Coronary artery (tissue), 2 donors: ENCODE measurements at regions not wholly inside any gene's neighbourhood (a gene's known extent, or its start where the extent isn't known, plus 50 kb on each side); places are given as distances from the start of the nearest gene placed in this dataset.

ENCODE experiments used
- DNase-seq: peaks from one replicate; pipeline ENCODE4 v3.0.0-alpha.2; 2017; ENCODE audit warnings: low spot score
- H3K27ac ChIP-seq, 2 donors: fragments of 200-600 bp; sonication (generic); one replicate each; pipeline ENCODE4 v1.5.1; 2016 to 2019
- H3K4me3 ChIP-seq: fragments of 200-600 bp; sonication (generic); 2 replicates; pipeline ENCODE4 v1.5.1; 2016; ENCODE audit warnings: mild to moderate bottlenecking, moderate library complexity
- CTCF ChIP-seq: fragments of 200-600 bp; sonication (generic); IDR thresholded peaks from one replicate; pipeline ENCODE4 v1.5.1; 2019; ENCODE audit warnings: antibody characterized with exemption

GRCh38 chr15:96415513-96416217, 85.2 kb downstream of the NR2F2 start:
- H3K4me3 ChIP-seq: no peak overlapping the region
- no peak for DNase-seq
- no peak for TF ChIP-seq CTCF
- H3K27ac ChIP-seq: no peak overlapping the region

- H3K27ac ChIP-seq: no peak overlapping the region
- peak overlapping the region; percentile 61 for H3K4me3 ChIP-seq
- DNase-seq: no peak
- TF ChIP-seq CTCF: no peak
These were observed 85.9 kb downstream of the NR2F2 start for GRCh38 chr15:96416218-96416933.

DNA sequence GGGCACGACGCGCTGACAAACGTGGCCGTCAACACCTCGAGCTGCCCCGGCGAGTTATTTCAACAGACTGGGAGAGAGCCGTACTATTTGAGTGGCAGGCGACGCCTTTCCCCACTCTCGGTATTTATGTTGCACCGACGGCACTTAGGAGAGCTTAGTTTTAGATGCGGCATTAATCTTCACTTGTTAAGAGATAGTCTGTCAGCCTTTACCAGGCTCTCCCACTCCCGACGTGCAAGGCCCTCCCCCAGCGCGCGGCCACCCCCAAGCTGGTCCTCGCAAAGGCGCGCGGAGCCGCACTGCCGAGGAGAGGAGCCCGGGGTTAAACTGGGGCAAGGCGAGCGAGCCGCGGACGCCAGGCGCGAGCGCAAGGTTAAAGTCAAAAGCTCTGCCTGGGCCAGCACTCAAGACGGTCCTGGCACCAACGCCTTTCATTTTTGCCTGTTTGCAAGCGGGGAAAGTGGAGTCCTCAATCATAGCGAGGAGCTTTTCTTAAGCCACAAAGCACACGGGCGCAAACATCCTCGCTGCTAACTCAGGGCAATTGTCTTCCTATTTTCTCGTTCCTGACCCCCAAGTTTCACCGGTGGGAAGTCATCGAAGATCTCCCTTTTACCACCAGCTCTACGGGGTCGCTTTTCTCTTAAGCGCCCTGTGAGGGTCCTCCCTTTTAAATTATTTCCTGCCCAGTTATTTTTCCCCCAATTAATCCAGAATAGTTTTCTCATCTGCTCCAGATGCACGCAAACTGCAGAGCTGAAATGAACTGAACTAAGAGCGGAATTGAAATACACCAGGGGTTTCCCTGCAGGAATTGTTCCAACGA, 86.6 kb downstream of the NR2F2 start:
- no peak for TF ChIP-seq CTCF
- peak overlapping the region; percentile 61 for H3K4me3 ChIP-seq
- no peak overlapping the region for H3K27ac ChIP-seq
- no peak for DNase-seq

GRCh38 chr15:96417760-96418130, 87.2 kb downstream of the NR2F2 start:
- TF ChIP-seq CTCF: no peak
- H3K4me3 ChIP-seq: no peak overlapping the region
- DNase-seq: no peak
- H3K27ac ChIP-seq: no peak overlapping the region

DNA sequence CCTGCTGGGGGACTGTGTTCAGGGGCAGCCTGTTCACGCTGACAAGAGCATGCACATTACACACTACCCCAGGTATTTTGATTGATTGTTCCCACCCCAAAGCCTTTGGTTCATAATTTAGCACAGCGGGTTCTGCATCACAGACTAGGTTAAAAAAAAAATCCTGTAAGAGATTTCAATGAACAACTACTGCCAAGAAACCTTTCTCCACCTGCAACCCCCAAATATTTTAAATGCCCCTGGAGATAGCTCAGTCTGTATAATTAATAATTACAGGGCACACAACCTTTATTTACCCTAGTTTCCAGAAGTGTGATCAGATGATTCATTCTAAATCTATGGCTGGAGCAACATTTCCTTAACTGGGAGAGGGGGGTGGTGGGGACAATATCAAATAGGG, 87.6 kb downstream of the NR2F2 start:
- no peak for DNase-seq
- H3K27ac ChIP-seq: no peak overlapping the region
- TF ChIP-seq CTCF: no peak
- no peak overlapping the region for H3K4me3 ChIP-seq

GRCh38 chr15:96421178-96421601, 90.7 kb downstream of the NR2F2 start:
- no peak overlapping the region for H3K27ac ChIP-seq
- no peak overlapping the region for H3K4me3 ChIP-seq
- no peak for DNase-seq
- no peak for TF ChIP-seq CTCF
